K562 (cell line): ENCODE measurements at regions not wholly inside any gene's neighbourhood (a gene's known extent, or its start where the extent isn't known, plus 50 kb on each side); places are given as distances from the start of the nearest gene placed in this dataset.

ENCODE experiments used
- ATAC-seq: fragments of 200-7000 bp; cut with Tn5 transposase; 3 replicates; pipeline ENCODE4 v1.9.1; 2020; ENCODE audit warnings: moderate library complexity
- BruUV-seq: library from RNA; stranded (reverse); fragments of 400-500 nt; replicated peaks from 2 replicates; lab custom pipeline; 2021; lab: Mats Ljungman, UMichigan
- CTCF ChIA-PET: fragments of 300-600 bp; formaldehyde crosslinking; extraction: SDS; loops from one replicate; lab custom pipeline; 2021; ENCODE audit warnings: low intra/inter-chr PET ratio; lab: Yijun Ruan, JAX
- POLR2A ChIA-PET: fragments of 300-600, 350-650 bp; sonication (Branson Sonifier 250); formaldehyde crosslinking; extraction: SDS; loops from one replicate; lab custom pipeline; 2021; ENCODE audit warnings: antibody characterized with exemption, inconsistent platforms; lab: Yijun Ruan, JAX
- DNase-seq, 4 experiments: peaks; one replicate each; pipeline versions ENCODE4 v3.0.0 to v3.0.0-alpha.2; 2011 to 2018; ENCODE audit warnings: low spot score in 3 of 4, mixed read lengths in 3 of 4; ENCODE audit errors: extremely low read depth in 1 of 4
- FAIRE-seq: peaks from 2 replicates; lab custom pipeline; 2011; peaks lifted over from hg19 to GRCh38; lab: Jason Lieb, UNC
- H2AFZ ChIP-seq: 2 replicates; pipeline ENCODE4 v1.6.0; 2011; ENCODE audit warnings: low read depth, low read length, control low read depth, inconsistent platforms
- H3K27ac ChIP-seq: fragments of 200-600 bp; 3 replicates; pipeline ENCODE4 v1.8.0; 2011; ENCODE audit warnings: low read depth, mild to moderate bottlenecking, control low read depth, inconsistent platforms, low read length, moderate library complexity, mixed read lengths; ENCODE audit errors: extremely low read depth
- H3K27me3 ChIP-seq, 2 experiments: fragments of 300-600 bp in 1 of 2; 2 replicates in 1 of 2; 3 replicates in 1 of 2; pipeline versions ENCODE4 v1.6.0 to v1.8.0; 2011; ENCODE audit warnings: inconsistent platforms in 2 of 2, low read length in 2 of 2, mild to moderate bottlenecking in 1 of 2, mixed read lengths in 1 of 2, moderate library complexity in 1 of 2; ENCODE audit not compliant: control insufficient read depth in 2 of 2, insufficient read depth in 2 of 2
- H3K36me3 ChIP-seq: fragments of 300-600 bp; 3 replicates; pipeline ENCODE4 v1.8.0; 2011; ENCODE audit warnings: mild to moderate bottlenecking, low read length, inconsistent platforms; ENCODE audit not compliant: control insufficient read depth, insufficient read depth
- H3K4me1 ChIP-seq, 2 experiments: fragments of 200-600 bp in 1 of 2; replicated peaks in 1 of 2; 2 replicates in 1 of 2; 3 replicates in 1 of 2; pipeline versions ENCODE4 v1.5.1 to v1.8.0; 2011; ENCODE audit warnings: inconsistent platforms in 2 of 2, low read length in 2 of 2, mild to moderate bottlenecking in 1 of 2, mixed read lengths in 1 of 2, moderate library complexity in 1 of 2; ENCODE audit not compliant: control insufficient read depth in 2 of 2, insufficient read depth in 2 of 2
- H3K4me2 ChIP-seq: 2 replicates; pipeline ENCODE4 v1.6.1; 2011; ENCODE audit warnings: low read length, control low read depth, inconsistent platforms, mixed read lengths; ENCODE audit not compliant: insufficient read depth
- H3K4me3 ChIP-seq: fragments of 200-600 bp; sonication (generic), shearing (Covaris generic); 2 replicates; pipeline ENCODE4 v1.5.1; 2016; ENCODE audit warnings: control low read depth, inconsistent platforms
- H3K79me2 ChIP-seq: fragments of 200-600 bp; 3 replicates; pipeline ENCODE4 v1.8.0; 2011; ENCODE audit warnings: low read length, inconsistent platforms; ENCODE audit not compliant: control insufficient read depth, insufficient read depth
- H3K9ac ChIP-seq, 2 experiments: 2 replicates each; pipeline versions ENCODE4 v1.6.0 to v1.6.1; 2011; ENCODE audit warnings: low read depth in 2 of 2, low read length in 2 of 2, control low read depth in 1 of 2, inconsistent platforms in 1 of 2, mild to moderate bottlenecking in 1 of 2, mixed read lengths in 1 of 2; ENCODE audit not compliant: insufficient read depth in 1 of 2
- H3K9me1 ChIP-seq: one replicate; pipeline ENCODE4 v1.6.0; 2011; ENCODE audit warnings: inconsistent platforms, mild to moderate bottlenecking, low read length, moderate library complexity; ENCODE audit not compliant: control insufficient read depth, insufficient read depth
- H3K9me3 ChIP-seq: replicated peaks from 2 replicates; pipeline ENCODE4 v1.5.1; 2011; ENCODE audit warnings: low read depth, low read length, inconsistent platforms; ENCODE audit not compliant: control insufficient read depth, insufficient read depth
- H4K20me1 ChIP-seq: replicated peaks from 2 replicates; pipeline ENCODE4 v1.6.1; 2011; ENCODE audit warnings: low read length, inconsistent platforms, mixed read lengths; ENCODE audit not compliant: control insufficient read depth, insufficient read depth
- ATF7 ChIP-seq: fragments of 450-650 bp; IDR thresholded peaks from 2 replicates; pipeline ENCODE4 v1.7.1; 2014; ENCODE audit warnings: mild to moderate bottlenecking, moderate library complexity
- GATAD2B ChIP-seq: fragments of 450-650 bp; IDR thresholded peaks from 2 replicates; pipeline ENCODE4 v1.6.1; 2017; ENCODE audit warnings: mild to moderate bottlenecking, borderline replicate concordance
- HMG20A ChIP-seq: fragments of 450-650 bp; formaldehyde crosslinking; conservative IDR thresholded peaks from 2 replicates; pipeline ENCODE4 v1.4.0; 2020; ENCODE audit warnings: mild to moderate bottlenecking, mixed read lengths
- MLLT1 ChIP-seq, 2 experiments: fragments of 450-650 bp; IDR thresholded peaks; 2 replicates each; pipeline ENCODE4 v1.6.1; 2016
- POLR3G ChIP-seq: IDR thresholded peaks from 2 replicates; pipeline ENCODE4 v1.6.1; 2011; ENCODE audit not compliant: insufficient read length, insufficient replicate concordance; ENCODE audit errors: extremely low read depth
- RREB1 ChIP-seq: fragments of 250-450 bp; sonication (Bioruptor Pico); IDR thresholded peaks from 2 replicates; pipeline ENCODE4 v1.4.0; 2020
- TEAD2 ChIP-seq: fragments of 450-650 bp; IDR thresholded peaks from 2 replicates; pipeline ENCODE4 v1.6.1; 2016; ENCODE audit warnings: missing genetic modification characterization, control low read depth, missing compliant biosample characterization
- TSHZ1 ChIP-seq: fragments of 250-450 bp; sonication (Bioruptor Pico); IDR thresholded peaks from 2 replicates; pipeline ENCODE4 v1.4.0; 2020; ENCODE audit warnings: mild to moderate bottlenecking, moderate library complexity
- ZFP91 ChIP-seq: sonication (generic); formaldehyde crosslinking; IDR thresholded peaks from 2 replicates; pipeline ENCODE4 v1.8.0; 2022; ENCODE audit warnings: mild to moderate bottlenecking, missing genetic modification reagents
- ZNF165 ChIP-seq: fragments of 250-450 bp; sonication (Bioruptor Pico); IDR thresholded peaks from 2 replicates; pipeline ENCODE4 v1.4.0; 2020; ENCODE audit warnings: borderline replicate concordance
- ZNF41 ChIP-seq: fragments of 250-450 bp; sonication (Bioruptor Pico); conservative IDR thresholded peaks from 2 replicates; pipeline ENCODE4 v1.4.0; 2020; ENCODE audit warnings: mild to moderate bottlenecking
- WGBS: fragments of 100-300 bp; shearing (Covaris generic); methylation state at CpG from one replicate; pipeline ENCODE4 v1.1.6; 2016; ENCODE audit warnings: low coverage, mixed read lengths; ENCODE audit not compliant: insufficient coverage; ENCODE audit errors: missing lambda C conversion rate; 5-methylcytosine and 5-hydroxymethylcytosine counted together
- in situ Hi-C: fragments of 300-500 bp; cut with MboI; formaldehyde crosslinking; loops from 4 replicates; pipeline ENCODE4 v1.15.0; 2018; ENCODE audit warnings: inconsistent platforms, mixed read lengths
- intact Hi-C: fragments of 100-400 bp; cut with micrococcal nuclease; formaldehyde crosslinking; loops from 2 replicates; pipeline ENCODE4 v1.14.2; 2022

GRCh38 chr11:127629200-127629599, 628.6 kb upstream of the KIRREL3 start:
- Histone ChIP-seq H3K79me2 (no peaks in the 10 kb centered on the region), H4K20me1 (no peaks in the 10 kb centered on the region), H3K4me1 (no peaks in the 10 kb centered on the region), H3K4me3 (no peak overlapping the region), H3K9ac (no peak overlapping the region), H3K9me3 (no peaks in the 10 kb centered on the region), H3K36me3 (no peaks in the 10 kb centered on the region), H2AFZ (no peak overlapping the region), H3K9me1 (no peaks in the 10 kb centered on the region), H3K4me2 (no peak overlapping the region), H3K27me3 (no peaks in the 10 kb centered on the region), H3K27ac (no peak overlapping the region)
- ATAC-seq (no peak), FAIRE-seq (no peak), DNase-seq (no peak)
- in situ Hi-C loops (no loop called here), intact Hi-C loops (no loop called here)
- no TSS peak for BruUV-seq
- 3% methylated on average over 3 of the region's 3 CpGs for WGBS
- CTCF ChIA-PET: no interaction called here
- POLR2A ChIA-PET: no interaction called here
- TF ChIP-seq MLLT1 (IDR thresholded peaks at IDR 0.05) (no peak), RREB1 (CRISPR knock-in tag) (no peak), HMG20A (CRISPR knock-in tag) (no peak), ZNF41 (CRISPR knock-in tag) (no peak), GATAD2B (no peak), TSHZ1 (CRISPR knock-in tag) (no peak), ATF7 (no peak), ZFP91 (no peak), ZNF165 (CRISPR knock-in tag) (no peak), TEAD2 (no peak), POLR3G (no peak)
